Mammary epithelial cell (primary cell): ENCODE measurements at regions not wholly inside any gene's neighbourhood (a gene's known extent, or its start where the extent isn't known, plus 50 kb on each side); places are given as distances from the start of the nearest gene placed in this dataset.

Experiments used
- EZH2 ChIP-seq: IDR thresholded peaks from 2 replicates; pipeline ENCODE4 v1.6.1; 2012; ENCODE audit warnings: low read length, inconsistent platforms, borderline replicate concordance
- TF ChIP-seq, protein P1 (sequence below), 2 donors: IDR thresholded peaks in 1 of 2; conservative IDR thresholded peaks in 1 of 2; 2 replicates each; pipeline ENCODE4 v1.5.1; 2011 to 2012; ENCODE audit warnings: inconsistent platforms in 2 of 2, low read length in 2 of 2, mild to moderate bottlenecking in 2 of 2, control low read depth in 1 of 2, low read depth in 1 of 2; ENCODE audit not compliant: insufficient read depth in 1 of 2; ENCODE audit errors: extremely low read depth in 1 of 2

- TF ChIP-seq, protein P1, sequence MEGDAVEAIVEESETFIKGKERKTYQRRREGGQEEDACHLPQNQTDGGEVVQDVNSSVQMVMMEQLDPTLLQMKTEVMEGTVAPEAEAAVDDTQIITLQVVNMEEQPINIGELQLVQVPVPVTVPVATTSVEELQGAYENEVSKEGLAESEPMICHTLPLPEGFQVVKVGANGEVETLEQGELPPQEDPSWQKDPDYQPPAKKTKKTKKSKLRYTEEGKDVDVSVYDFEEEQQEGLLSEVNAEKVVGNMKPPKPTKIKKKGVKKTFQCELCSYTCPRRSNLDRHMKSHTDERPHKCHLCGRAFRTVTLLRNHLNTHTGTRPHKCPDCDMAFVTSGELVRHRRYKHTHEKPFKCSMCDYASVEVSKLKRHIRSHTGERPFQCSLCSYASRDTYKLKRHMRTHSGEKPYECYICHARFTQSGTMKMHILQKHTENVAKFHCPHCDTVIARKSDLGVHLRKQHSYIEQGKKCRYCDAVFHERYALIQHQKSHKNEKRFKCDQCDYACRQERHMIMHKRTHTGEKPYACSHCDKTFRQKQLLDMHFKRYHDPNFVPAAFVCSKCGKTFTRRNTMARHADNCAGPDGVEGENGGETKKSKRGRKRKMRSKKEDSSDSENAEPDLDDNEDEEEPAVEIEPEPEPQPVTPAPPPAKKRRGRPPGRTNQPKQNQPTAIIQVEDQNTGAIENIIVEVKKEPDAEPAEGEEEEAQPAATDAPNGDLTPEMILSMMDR (conservative IDR thresholded peaks at IDR 0.05 in 1 of 2, IDR thresholded peaks at IDR 0.05 in 1 of 2; ENCODE audit: extremely low read depth in 1 of 2, insufficient read depth in 1 of 2, low read depth in 1 of 2, low read length in 2 of 2) = no peak
- TF ChIP-seq EZH2 = no peak
Observed at GRCh38 chr20:53809217-53809616, 215.6 kb upstream of the ZNF217 start.
